Lower lobe of right lung (tissue), 2 donors: ENCODE measurements at regions not wholly inside any gene's neighbourhood (a gene's known extent, or its start where the extent isn't known, plus 50 kb on each side); places are given as distances from the start of the nearest gene placed in this dataset.
"Not testable (repeated sequence)": the region's sequence is repeated elsewhere in the genome, so short reads cannot be mapped to it uniquely, and the experiment has no call there.

Source experiments
- ATAC-seq, 2 donors: fragments of 200-7000 bp; cut with Tn5 transposase; one replicate each; pipeline ENCODE4 v1.9.1; 2020 to 2022; ENCODE audit warnings: mild to moderate bottlenecking in 2 of 2, moderate library complexity in 2 of 2
- DNase-seq: peaks from one replicate; pipeline ENCODE4 v3.0.0-alpha.2; 2020
- H3K27ac ChIP-seq: fragments of 200-600 bp; one replicate; pipeline ENCODE4 v1.8.0; 2022
- H3K27me3 ChIP-seq: fragments of 200-600 bp; one replicate; pipeline ENCODE4 v1.8.0; 2022; ENCODE audit warnings: low read depth
- H3K36me3 ChIP-seq: fragments of 200-600 bp; one replicate; pipeline ENCODE4 v1.8.0; 2022; ENCODE audit warnings: mild to moderate bottlenecking
- H3K4me1 ChIP-seq: fragments of 200-600 bp; one replicate; pipeline ENCODE4 v1.8.0; 2022
- H3K4me3 ChIP-seq: fragments of 200-600 bp; one replicate; pipeline ENCODE4 v1.8.0; 2022; ENCODE audit warnings: mild to moderate bottlenecking
- H3K9me3 ChIP-seq: fragments of 200-600 bp; one replicate; pipeline ENCODE4 v1.8.0; 2022
- intact Hi-C: fragments of 100-400 bp; cut with DNase I; formaldehyde crosslinking; loops from one replicate; pipeline ENCODE4 v1.11.0; 2022
- TF ChIP-seq, protein P1 (sequence below): fragments of 200-600 bp; IDR thresholded peaks from one replicate; pipeline ENCODE4 v1.8.0; 2022; ENCODE audit warnings: antibody characterized with exemption, mild to moderate bottlenecking
- donor health status: DM: no; HTN: yes; CAD: no; lungs with severe emphysema.

DNA sequence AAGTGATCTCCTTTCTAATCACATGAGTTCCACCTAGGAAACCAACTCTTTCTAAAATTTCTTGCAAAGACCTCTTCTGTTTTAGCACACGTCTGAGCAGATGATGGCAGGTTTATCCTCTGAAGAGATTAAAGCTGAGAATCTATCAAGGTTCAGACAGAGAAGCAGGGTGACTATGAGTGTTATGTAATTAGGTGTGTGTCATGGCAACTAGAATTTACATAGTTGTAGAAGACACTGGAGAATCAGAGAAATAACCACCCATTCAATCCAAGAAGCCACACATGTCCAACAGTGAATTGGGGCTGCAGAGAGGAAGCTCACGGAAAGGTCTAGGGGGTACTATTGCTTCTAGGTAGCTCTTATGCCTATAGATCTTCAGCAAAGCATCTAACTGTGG lies 600.5 kb downstream of the PYDC2 start:
- Histone ChIP-seq H3K36me3 (no peaks in the 10 kb centered on the region), H3K4me1 (no peaks in the 10 kb centered on the region), H3K27ac (no peak overlapping the region), H3K4me3 (no peak overlapping the region), H3K27me3 (no peaks in the 10 kb centered on the region), H3K9me3 (no peaks in the 10 kb centered on the region)
- DNase-seq = no peak
- intact Hi-C loops = no loop called here
- TF ChIP-seq, protein P1, sequence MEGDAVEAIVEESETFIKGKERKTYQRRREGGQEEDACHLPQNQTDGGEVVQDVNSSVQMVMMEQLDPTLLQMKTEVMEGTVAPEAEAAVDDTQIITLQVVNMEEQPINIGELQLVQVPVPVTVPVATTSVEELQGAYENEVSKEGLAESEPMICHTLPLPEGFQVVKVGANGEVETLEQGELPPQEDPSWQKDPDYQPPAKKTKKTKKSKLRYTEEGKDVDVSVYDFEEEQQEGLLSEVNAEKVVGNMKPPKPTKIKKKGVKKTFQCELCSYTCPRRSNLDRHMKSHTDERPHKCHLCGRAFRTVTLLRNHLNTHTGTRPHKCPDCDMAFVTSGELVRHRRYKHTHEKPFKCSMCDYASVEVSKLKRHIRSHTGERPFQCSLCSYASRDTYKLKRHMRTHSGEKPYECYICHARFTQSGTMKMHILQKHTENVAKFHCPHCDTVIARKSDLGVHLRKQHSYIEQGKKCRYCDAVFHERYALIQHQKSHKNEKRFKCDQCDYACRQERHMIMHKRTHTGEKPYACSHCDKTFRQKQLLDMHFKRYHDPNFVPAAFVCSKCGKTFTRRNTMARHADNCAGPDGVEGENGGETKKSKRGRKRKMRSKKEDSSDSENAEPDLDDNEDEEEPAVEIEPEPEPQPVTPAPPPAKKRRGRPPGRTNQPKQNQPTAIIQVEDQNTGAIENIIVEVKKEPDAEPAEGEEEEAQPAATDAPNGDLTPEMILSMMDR = no peak
- no peak for ATAC-seq

DNA sequence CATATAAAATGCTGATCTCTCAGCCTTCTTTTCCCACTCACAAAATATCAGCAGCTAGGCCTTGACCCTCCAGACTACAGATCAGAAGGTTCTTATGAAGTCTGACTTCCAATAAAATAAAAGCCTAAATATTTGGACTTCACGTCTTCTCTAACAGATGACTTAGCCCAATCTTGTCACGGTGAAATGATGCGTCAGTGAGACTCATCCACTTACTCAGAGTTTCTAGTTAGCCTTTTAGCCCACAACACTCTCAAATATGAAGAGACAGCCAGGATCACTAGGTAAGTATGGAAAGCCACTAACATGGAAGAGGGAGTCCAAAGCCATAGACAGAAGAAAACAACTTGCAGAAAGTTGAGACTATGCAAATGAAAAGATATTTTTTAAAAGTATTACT lies 601.2 kb downstream of the PYDC2 start:
- Histone ChIP-seq H3K27ac (no peak overlapping the region), H3K4me1 (no peaks in the 10 kb centered on the region), H3K27me3 (no peaks in the 10 kb centered on the region), H3K36me3 (no peaks in the 10 kb centered on the region), H3K4me3 (no peak overlapping the region), H3K9me3 (no peaks in the 10 kb centered on the region)
- TF ChIP-seq, protein P1 = no peak
- DNase-seq (no peak), ATAC-seq (no peak)
- intact Hi-C loops = no loop called here

DNA sequence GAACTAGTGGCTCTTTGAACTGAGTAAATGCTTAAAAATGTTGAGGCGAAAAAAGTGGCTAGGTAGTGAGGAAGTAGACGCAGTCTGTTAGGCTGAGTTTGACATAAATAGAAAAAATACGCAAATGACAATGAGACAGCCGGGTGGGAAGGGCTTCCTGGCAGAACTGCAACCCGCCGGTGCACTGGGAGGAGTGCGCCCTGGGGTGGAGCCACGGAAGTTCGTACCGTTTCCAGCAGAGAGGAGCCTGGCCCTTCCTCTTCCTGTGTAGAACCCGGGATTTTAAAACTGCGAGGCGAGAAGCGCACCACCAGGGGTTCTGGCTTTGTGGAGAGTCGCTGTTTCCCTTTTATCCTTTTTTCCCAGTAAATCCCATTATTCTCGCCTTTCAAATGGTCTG lies 602.6 kb downstream of the PYDC2 start:
- intact Hi-C loops = no loop called here
- TF ChIP-seq, protein P1 = no peak
- DNase-seq = no peak
- H3K4me3 ChIP-seq = no peak overlapping the region
- H3K36me3 ChIP-seq = no peaks in the 10 kb centered on the region
- peak in 1 of 2 donors; percentile 62 for ATAC-seq
- H3K27ac ChIP-seq = no peak overlapping the region
- no peaks in the 10 kb centered on the region for H3K27me3 ChIP-seq
- H3K9me3 ChIP-seq = no peaks in the 10 kb centered on the region
- H3K4me1 ChIP-seq = no peaks in the 10 kb centered on the region

DNA sequence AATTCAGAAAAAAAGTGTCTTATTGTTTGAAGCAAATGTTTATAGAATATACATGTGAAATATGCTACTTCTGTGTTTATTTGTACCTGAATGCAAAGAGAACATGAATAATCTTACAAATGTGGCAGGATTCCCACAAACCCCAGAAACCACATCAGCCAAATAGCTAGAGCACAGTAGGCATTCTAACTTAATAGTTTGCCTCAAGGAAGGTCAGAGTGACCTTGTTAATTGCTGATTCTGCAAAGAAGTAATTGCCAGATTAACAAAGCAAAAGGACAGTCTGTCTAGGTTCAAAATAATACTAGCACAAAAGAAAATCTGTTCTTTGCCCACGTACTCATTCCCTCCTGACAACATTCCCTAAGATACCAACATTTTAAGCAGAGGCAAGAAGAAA lies 604.0 kb downstream of the PYDC2 start:
- H3K4me1 ChIP-seq = no peaks in the 10 kb centered on the region
- TF ChIP-seq, protein P1 = no peak
- H3K4me3 ChIP-seq = no peak overlapping the region
- DNase-seq = no peak
- H3K36me3 ChIP-seq = no peaks in the 10 kb centered on the region
- H3K27me3 ChIP-seq = no peaks in the 10 kb centered on the region
- ATAC-seq = no peak
- intact Hi-C loops = no loop called here
- no peaks in the 10 kb centered on the region for H3K9me3 ChIP-seq
- H3K27ac ChIP-seq = no peak overlapping the region

DNA sequence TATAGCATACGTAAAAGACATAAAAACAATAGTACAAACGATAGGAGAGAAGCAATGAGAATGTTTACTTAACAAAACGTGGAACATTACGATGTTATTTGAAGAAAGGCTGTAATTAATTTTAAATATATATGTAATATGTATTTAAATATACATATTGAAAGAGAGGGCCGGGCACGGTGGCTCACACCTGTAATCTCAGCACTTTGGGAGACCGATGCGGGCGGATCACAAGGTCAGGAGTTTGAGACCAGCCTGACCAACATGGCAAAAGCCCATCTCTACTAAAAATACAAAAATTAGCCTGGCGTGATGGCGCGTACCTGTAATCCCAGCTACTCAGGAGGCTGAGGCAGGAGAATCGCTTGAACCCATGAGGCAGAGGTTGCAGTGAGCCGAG lies 605.3 kb downstream of the PYDC2 start:
- H3K4me1 ChIP-seq, H3K36me3 ChIP-seq, intact Hi-C loops, H3K27ac ChIP-seq, H3K27me3 ChIP-seq, ATAC-seq, H3K4me3 ChIP-seq, DNase-seq, H3K9me3 ChIP-seq: not testable (repeated sequence)

DNA sequence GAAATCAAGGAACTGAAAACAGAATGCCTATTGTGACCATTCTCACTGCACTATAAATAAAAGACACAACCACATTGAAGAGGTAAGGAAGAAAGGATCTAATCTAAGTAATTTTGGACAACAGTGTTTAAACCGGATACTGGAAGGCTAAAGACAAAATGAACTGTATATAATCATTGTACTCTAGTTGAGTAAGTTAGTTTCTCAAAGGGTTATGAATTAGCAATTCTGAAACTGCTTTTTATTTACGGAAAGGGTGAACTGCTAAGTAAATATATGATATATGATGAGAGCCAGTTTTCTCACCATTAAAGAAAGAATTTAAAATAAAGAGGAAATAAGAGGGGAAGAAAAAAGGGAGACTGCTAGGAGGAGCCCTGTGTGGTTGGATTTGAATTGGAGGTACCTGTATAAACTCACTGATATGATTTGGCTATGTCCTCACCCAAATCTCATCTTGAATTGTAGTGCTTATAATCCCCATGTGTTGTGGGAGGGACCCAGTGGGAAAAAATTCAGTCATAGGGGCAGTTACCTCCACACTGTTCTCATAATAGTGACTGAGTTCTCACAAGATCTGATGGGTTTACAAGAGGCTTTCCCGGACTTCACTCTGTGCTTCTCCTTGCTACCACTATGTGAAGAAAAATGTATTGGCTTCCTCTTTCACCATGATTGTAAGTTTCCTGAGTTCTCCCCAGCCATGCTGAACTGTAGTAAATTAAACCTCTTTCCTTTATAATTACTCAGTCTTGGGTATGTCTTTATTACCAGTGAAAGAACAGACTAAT lies 607.7 kb downstream of the PYDC2 start:
- DNase-seq (no peak), ATAC-seq (no peak)
- H3K36me3 ChIP-seq = no peaks in the 10 kb centered on the region
- no peak overlapping the region for H3K27ac ChIP-seq
- H3K4me1 ChIP-seq = no peaks in the 10 kb centered on the region
- TF ChIP-seq, protein P1 = no peak
- intact Hi-C loops = no loop called here
- H3K27me3 ChIP-seq = no peaks in the 10 kb centered on the region
- no peak overlapping the region for H3K4me3 ChIP-seq
- H3K9me3 ChIP-seq = no peaks in the 10 kb centered on the region
